ENCODE measurements at regions not wholly inside any gene's neighbourhood (a gene's known extent, or its start where the extent isn't known, plus 50 kb on each side); places are given as distances from the start of the nearest gene placed in this dataset.

DNA sequence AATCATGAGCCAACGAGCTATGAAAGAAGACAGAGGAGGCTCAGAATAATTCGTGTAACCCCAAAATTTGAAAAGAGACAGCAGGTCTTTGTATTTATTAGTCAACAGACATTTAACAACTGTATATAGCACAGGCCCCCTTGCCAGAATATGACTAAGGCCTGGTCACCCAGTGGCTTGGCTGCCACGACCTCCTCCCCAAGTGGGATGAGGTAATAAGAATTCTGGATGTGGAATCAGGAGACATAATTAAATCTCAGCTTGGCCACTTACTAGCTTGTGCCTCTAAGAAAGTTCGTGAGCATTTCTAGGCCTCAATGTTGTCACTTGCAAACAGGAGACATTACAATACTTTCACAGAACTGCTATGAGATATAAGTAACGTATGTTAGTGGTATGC is 134.2 kb upstream of the TNFSF4 start (continued):
- TF ChIP-seq, protein P1, sequence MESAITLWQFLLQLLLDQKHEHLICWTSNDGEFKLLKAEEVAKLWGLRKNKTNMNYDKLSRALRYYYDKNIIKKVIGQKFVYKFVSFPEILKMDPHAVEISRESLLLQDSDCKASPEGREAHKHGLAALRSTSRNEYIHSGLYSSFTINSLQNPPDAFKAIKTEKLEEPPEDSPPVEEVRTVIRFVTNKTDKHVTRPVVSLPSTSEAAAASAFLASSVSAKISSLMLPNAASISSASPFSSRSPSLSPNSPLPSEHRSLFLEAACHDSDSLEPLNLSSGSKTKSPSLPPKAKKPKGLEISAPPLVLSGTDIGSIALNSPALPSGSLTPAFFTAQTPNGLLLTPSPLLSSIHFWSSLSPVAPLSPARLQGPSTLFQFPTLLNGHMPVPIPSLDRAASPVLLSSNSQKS (CRISPR knock-in tag; IDR thresholded peaks at IDR 0.05), result no peak
- TF ChIP-seq CBX1 (IDR thresholded peaks at IDR 0.05; ENCODE audit: low read depth) (no peak), ZNF766 (CRISPR knock-in tag; conservative IDR thresholded peaks at IDR 0.05) (no peak), ZNF134 (CRISPR knock-in tag; conservative IDR thresholded peaks at IDR 0.05) (no peak), CREM (IDR thresholded peaks at IDR 0.05; ENCODE audit: low read depth) (no peak), MECOM (CRISPR knock-in tag; IDR thresholded peaks at IDR 0.05) (no peak), RUNX1 (IDR thresholded peaks at IDR 0.05; ENCODE audit: low read depth) (no peak), CHD2 (IDR thresholded peaks at IDR 0.05; ENCODE audit: low read depth, low read length) (no peak), PHB2 (IDR thresholded peaks at IDR 0.05; ENCODE audit: low read depth) (no peak), MAFK (IDR thresholded peaks at IDR 0.05; ENCODE audit: low read length) (no peak)
- TF ChIP-seq, protein P2, sequence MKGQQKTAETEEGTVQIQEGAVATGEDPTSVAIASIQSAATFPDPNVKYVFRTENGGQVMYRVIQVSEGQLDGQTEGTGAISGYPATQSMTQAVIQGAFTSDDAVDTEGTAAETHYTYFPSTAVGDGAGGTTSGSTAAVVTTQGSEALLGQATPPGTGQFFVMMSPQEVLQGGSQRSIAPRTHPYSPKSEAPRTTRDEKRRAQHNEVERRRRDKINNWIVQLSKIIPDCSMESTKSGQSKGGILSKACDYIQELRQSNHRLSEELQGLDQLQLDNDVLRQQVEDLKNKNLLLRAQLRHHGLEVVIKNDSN (CRISPR knock-in tag; IDR thresholded peaks at IDR 0.05), result no peak
- TF ChIP-seq, protein P3, sequence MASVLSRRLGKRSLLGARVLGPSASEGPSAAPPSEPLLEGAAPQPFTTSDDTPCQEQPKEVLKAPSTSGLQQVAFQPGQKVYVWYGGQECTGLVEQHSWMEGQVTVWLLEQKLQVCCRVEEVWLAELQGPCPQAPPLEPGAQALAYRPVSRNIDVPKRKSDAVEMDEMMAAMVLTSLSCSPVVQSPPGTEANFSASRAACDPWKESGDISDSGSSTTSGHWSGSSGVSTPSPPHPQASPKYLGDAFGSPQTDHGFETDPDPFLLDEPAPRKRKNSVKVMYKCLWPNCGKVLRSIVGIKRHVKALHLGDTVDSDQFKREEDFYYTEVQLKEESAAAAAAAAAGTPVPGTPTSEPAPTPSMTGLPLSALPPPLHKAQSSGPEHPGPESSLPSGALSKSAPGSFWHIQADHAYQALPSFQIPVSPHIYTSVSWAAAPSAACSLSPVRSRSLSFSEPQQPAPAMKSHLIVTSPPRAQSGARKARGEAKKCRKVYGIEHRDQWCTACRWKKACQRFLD (CRISPR knock-in tag; IDR thresholded peaks at IDR 0.05), result no peak
- TF ChIP-seq, protein P4, sequence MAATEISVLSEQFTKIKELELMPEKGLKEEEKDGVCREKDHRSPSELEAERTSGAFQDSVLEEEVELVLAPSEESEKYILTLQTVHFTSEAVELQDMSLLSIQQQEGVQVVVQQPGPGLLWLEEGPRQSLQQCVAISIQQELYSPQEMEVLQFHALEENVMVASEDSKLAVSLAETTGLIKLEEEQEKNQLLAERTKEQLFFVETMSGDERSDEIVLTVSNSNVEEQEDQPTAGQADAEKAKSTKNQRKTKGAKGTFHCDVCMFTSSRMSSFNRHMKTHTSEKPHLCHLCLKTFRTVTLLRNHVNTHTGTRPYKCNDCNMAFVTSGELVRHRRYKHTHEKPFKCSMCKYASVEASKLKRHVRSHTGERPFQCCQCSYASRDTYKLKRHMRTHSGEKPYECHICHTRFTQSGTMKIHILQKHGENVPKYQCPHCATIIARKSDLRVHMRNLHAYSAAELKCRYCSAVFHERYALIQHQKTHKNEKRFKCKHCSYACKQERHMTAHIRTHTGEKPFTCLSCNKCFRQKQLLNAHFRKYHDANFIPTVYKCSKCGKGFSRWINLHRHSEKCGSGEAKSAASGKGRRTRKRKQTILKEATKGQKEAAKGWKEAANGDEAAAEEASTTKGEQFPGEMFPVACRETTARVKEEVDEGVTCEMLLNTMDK (IDR thresholded peaks at IDR 0.05; ENCODE audit: borderline replicate concordance, insufficient read depth, low read depth, low read length, poor library complexity, severe bottlenecking), result no peak
